OCI-LY7 (cell line): ENCODE measurements at regions not wholly inside any gene's neighbourhood (a gene's known extent, or its start where the extent isn't known, plus 50 kb on each side); places are given as distances from the start of the nearest gene placed in this dataset.

Experiments
- BruUV-seq: library from RNA; stranded (reverse); fragments of 400-500 nt; replicated peaks from 2 replicates; lab custom pipeline; 2021; lab: Mats Ljungman, UMichigan
- CTCF ChIA-PET: fragments of 300-600 bp; sonication (Branson Sonifier 250); formaldehyde crosslinking; loops from one replicate; lab custom pipeline; 2022; ENCODE audit warnings: antibody characterized with exemption; ENCODE audit not compliant: unreplicated experiment; lab: Charles Lee
- POLR2A ChIA-PET: fragments of 300-600 bp; sonication (Branson Sonifier 250); formaldehyde crosslinking; loops from one replicate; lab custom pipeline; 2022; ENCODE audit warnings: antibody characterized with exemption; lab: Charles Lee
- DNase-seq: peaks from one replicate; pipeline ENCODE4 v3.0.0-alpha.2; 2015; ENCODE audit warnings: low spot score
- H2AFZ ChIP-seq: fragments of 200-600 bp; sonication (generic), shearing (Covaris generic); 2 replicates; pipeline ENCODE4 v1.6.1; 2014; ENCODE audit warnings: mild to moderate bottlenecking, antibody characterized with exemption, low read length, moderate library complexity
- H3K27ac ChIP-seq: fragments of 200-600 bp; sonication (generic); 2 replicates; pipeline ENCODE4 v1.5.1; 2014; ENCODE audit warnings: mixed run types, low read depth, mild to moderate bottlenecking, moderate library complexity, low read length, inconsistent platforms; ENCODE audit not compliant: poor library complexity, severe bottlenecking
- H3K36me3 ChIP-seq: fragments of 200-600 bp; sonication (generic); 2 replicates; pipeline ENCODE4 v1.6.1; 2014; ENCODE audit warnings: mild to moderate bottlenecking, antibody characterized with exemption, low read length, moderate library complexity, mixed read lengths; ENCODE audit not compliant: insufficient read depth
- H3K4me1 ChIP-seq: fragments of 200-600 bp; sonication (generic); 2 replicates; pipeline ENCODE4 v1.5.1; 2014; ENCODE audit warnings: mild to moderate bottlenecking, low read length; ENCODE audit not compliant: insufficient read depth, poor library complexity, severe bottlenecking
- H3K4me2 ChIP-seq: fragments of 200-600 bp; sonication (generic); 2 replicates; pipeline ENCODE4 v1.6.1; 2014; ENCODE audit warnings: mild to moderate bottlenecking, low read length
- H3K4me3 ChIP-seq: fragments of 200-600 bp; sonication (generic); 2 replicates; pipeline ENCODE4 v1.5.1; 2014; ENCODE audit warnings: mild to moderate bottlenecking, low read depth, low read length; ENCODE audit not compliant: poor library complexity, severe bottlenecking
- H3K79me2 ChIP-seq: fragments of 200-600 bp; sonication (generic); 2 replicates; pipeline ENCODE4 v1.6.1; 2016; ENCODE audit warnings: low read depth, mild to moderate bottlenecking, low read length, moderate library complexity, mixed read lengths; ENCODE audit not compliant: insufficient read depth
- H3K9me2 ChIP-seq: fragments of 200-600 bp; sonication (generic); 2 replicates; pipeline ENCODE4 v1.6.1; 2016; ENCODE audit warnings: mild to moderate bottlenecking, low read length, mixed read lengths; ENCODE audit not compliant: insufficient read depth
- H3K9me3 ChIP-seq: fragments of 200-600 bp; sonication (generic); 2 replicates; pipeline ENCODE4 v1.6.1; 2014; ENCODE audit warnings: mild to moderate bottlenecking, mixed run types, low read length, mixed read lengths
- H4K20me1 ChIP-seq: fragments of 200-600 bp; sonication (generic); 2 replicates; pipeline ENCODE4 v1.6.1; 2014; ENCODE audit warnings: mild to moderate bottlenecking, antibody characterized with exemption, low read length, moderate library complexity, mixed read lengths; ENCODE audit not compliant: insufficient read depth
- EZH2phosphoT487 ChIP-seq: fragments of 200-600 bp; sonication (generic); IDR thresholded peaks from 2 replicates; pipeline ENCODE4 v1.6.1; 2018; ENCODE audit warnings: low read depth, borderline replicate concordance, mild to moderate bottlenecking, mixed run types, antibody characterized with exemption, low read length, moderate library complexity, mixed read lengths
- intact Hi-C: fragments of 100-400 bp; cut with micrococcal nuclease; formaldehyde crosslinking; loops from one replicate; pipeline ENCODE4 v1.10.0; 2022; ENCODE audit not compliant: unreplicated experiment
- TF ChIP-seq, protein P1 (sequence below): fragments of 200-600 bp; sonication (generic); conservative IDR thresholded peaks from 2 replicates; pipeline ENCODE4 v1.5.1; 2014; ENCODE audit warnings: mild to moderate bottlenecking, antibody characterized with exemption, low read length, moderate library complexity, mixed read lengths

DNA sequence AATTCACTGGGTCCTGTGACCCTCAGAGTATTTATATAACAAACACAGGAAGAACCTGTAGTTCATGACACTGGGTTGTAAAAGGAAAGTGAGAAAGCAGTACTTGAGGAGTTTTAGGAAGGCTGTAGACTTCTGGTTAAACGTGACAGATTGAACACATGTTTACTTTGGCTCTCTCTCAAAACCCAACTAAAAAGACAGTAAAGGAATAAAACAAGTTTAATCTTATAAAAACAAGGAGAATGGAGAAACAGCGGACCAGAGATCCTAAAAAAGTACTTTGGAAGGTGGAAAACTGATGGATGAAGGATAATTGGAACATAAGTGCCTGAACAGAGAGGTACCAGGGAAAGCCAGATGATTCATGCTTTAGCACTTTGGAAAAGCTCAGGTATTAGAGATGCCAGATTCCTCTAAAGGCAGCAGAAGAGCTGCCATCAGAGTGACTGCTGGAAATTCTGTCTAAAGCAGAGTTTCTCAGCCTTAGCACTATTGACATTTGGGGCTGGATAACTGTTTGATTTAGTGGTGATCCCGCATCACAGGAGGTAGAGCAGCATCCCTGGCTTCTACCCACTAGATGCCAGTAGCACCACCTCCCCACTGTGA, 182.9 kb upstream of the RORA start:
- no peaks in the 10 kb centered on the region for H3K4me1 ChIP-seq
- H2AFZ ChIP-seq = no peak overlapping the region
- DNase-seq = no peak
- no peak overlapping the region for H3K4me3 ChIP-seq
- intact Hi-C loops = no loop called here
- no peaks in the 10 kb centered on the region for H3K9me2 ChIP-seq
- CTCF ChIA-PET = no interaction called here
- no peak for TF ChIP-seq EZH2phosphoT487
- TF ChIP-seq, protein P1, sequence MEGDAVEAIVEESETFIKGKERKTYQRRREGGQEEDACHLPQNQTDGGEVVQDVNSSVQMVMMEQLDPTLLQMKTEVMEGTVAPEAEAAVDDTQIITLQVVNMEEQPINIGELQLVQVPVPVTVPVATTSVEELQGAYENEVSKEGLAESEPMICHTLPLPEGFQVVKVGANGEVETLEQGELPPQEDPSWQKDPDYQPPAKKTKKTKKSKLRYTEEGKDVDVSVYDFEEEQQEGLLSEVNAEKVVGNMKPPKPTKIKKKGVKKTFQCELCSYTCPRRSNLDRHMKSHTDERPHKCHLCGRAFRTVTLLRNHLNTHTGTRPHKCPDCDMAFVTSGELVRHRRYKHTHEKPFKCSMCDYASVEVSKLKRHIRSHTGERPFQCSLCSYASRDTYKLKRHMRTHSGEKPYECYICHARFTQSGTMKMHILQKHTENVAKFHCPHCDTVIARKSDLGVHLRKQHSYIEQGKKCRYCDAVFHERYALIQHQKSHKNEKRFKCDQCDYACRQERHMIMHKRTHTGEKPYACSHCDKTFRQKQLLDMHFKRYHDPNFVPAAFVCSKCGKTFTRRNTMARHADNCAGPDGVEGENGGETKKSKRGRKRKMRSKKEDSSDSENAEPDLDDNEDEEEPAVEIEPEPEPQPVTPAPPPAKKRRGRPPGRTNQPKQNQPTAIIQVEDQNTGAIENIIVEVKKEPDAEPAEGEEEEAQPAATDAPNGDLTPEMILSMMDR = no peak
- H3K9me3 ChIP-seq = no peaks in the 10 kb centered on the region
- H4K20me1 ChIP-seq = no peaks in the 10 kb centered on the region
- no TSS peak for BruUV-seq
- H3K4me2 ChIP-seq = no peak overlapping the region
- H3K79me2 ChIP-seq = no peaks in the 10 kb centered on the region
- POLR2A ChIA-PET = no interaction called here
- no peaks in the 10 kb centered on the region for H3K36me3 ChIP-seq
- no peak overlapping the region for H3K27ac ChIP-seq

DNA sequence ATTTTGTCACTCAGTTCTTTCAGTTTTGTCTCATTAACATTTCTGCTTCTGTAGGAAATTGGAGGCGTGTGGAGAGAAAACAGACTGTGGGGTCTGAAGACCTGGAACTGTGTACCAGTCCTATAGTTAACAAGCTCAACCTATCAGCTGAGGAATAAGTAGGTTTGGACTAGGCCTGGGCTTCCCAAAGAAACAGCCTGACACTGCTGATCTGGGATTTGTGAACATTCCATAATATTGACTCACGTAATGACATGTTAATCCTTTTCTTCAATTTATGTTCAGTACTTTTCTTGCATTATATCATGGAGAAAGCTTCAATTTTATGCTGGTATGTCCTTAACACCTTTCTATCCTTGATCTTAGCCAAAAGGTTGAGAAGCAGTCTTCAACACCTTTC, 181.6 kb upstream of the RORA start:
- TF ChIP-seq EZH2phosphoT487 = no peak
- no TSS peak for BruUV-seq

DNA sequence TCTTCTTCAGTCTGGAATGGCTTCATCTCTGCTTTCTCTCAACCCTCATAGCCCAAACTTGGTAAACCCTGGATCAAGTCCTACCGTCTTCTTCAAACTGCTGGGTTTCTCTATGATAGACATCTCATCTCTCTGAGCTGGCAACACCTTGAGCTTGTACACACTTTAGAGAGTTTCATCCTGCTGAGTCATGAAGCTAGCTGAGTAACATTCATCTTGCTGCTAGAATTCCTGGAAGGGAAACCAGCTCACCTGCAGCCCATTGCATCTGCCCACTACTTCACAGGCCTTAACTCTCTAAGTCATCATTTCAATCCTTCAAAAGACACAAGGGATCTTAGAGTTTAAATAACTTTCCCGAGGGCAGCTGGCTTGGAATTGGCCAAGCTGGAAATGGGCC, 175.5 kb upstream of the RORA start:
- no peak overlapping the region for H3K27ac ChIP-seq
- no peak overlapping the region for H3K4me2 ChIP-seq
- no TSS peak for BruUV-seq
- H3K79me2 ChIP-seq = no peaks in the 10 kb centered on the region
- no peaks in the 10 kb centered on the region for H3K36me3 ChIP-seq
- no peaks in the 10 kb centered on the region for H3K9me3 ChIP-seq
- no peak overlapping the region for H2AFZ ChIP-seq
- H3K9me2 ChIP-seq = no peaks in the 10 kb centered on the region
- H4K20me1 ChIP-seq = no peaks in the 10 kb centered on the region
- TF ChIP-seq, protein P1 = no peak
- no peak for TF ChIP-seq EZH2phosphoT487
- intact Hi-C loops = no loop called here
- ChIA-PET POLR2A (interaction anchor here (0.7 kb wide), 1 partner anchor 253 kb away, joined by 3 read pairs; no protein-coding TSS in a partner anchor), CTCF (no interaction called here)
- no peak overlapping the region for H3K4me3 ChIP-seq
- H3K4me1 ChIP-seq = no peaks in the 10 kb centered on the region
- no peak for DNase-seq

More for the DNA sequence above, 181.6 kb upstream of the RORA start:
- Histone ChIP-seq H3K27ac (no peak overlapping the region), H3K79me2 (no peaks in the 10 kb centered on the region), H3K4me3 (no peak overlapping the region), H3K4me2 (no peak overlapping the region), H3K4me1 (no peaks in the 10 kb centered on the region), H3K36me3 (no peaks in the 10 kb centered on the region), H3K9me2 (no peaks in the 10 kb centered on the region), H2AFZ (no peak overlapping the region), H3K9me3 (no peaks in the 10 kb centered on the region), H4K20me1 (no peaks in the 10 kb centered on the region)
- POLR2A ChIA-PET = interaction anchor here (1.0 kb wide), 1 partner anchor 17 kb away, joined by 3 read pairs; no protein-coding TSS in a partner anchor
- DNase-seq = no peak
- intact Hi-C loops = no loop called here
- CTCF ChIA-PET = no interaction called here
